HCT116 (cell line): ENCODE measurements at regions not wholly inside any gene's neighbourhood (a gene's known extent, or its start where the extent isn't known, plus 50 kb on each side); places are given as distances from the start of the nearest gene placed in this dataset.

ENCODE experiments used
- ATAC-seq: fragments of 200-7000 bp; cut with Tn5 transposase; 2 replicates; pipeline ENCODE4 v1.9.1; 2020; ENCODE audit warnings: mild to moderate bottlenecking, moderate library complexity
- BruUV-seq: library from RNA; stranded (reverse); fragments of 400-500 nt; replicated peaks from 2 replicates; lab custom pipeline; 2021; lab: Mats Ljungman, UMichigan
- CTCF ChIA-PET: fragments of 300-600 bp; sonication (Branson Sonifier 250); formaldehyde crosslinking; loops from one replicate; lab custom pipeline; 2021; ENCODE audit warnings: antibody characterized with exemption; lab: Charles Lee
- POLR2A ChIA-PET: fragments of 300-600, 350-600 bp; sonication (Branson Sonifier 250); formaldehyde crosslinking; loops from one replicate; lab custom pipeline; 2021; ENCODE audit warnings: antibody characterized with exemption; lab: Charles Lee
- RAD21 ChIA-PET, 2 experiments: fragments of 300-600 bp; sonication (Branson Sonifier 250); formaldehyde crosslinking; loops; one replicate each; lab custom pipeline; 2023; ENCODE audit warnings: low total read pairs in 2 of 2; ENCODE audit not compliant: uncharacterized antibody in 2 of 2, unreplicated experiment in 2 of 2, low non-redundant PET in 1 of 2; lab: Charles Lee
- DNase-seq: peaks from one replicate; pipeline ENCODE4 v3.0.0-alpha.2; 2010; ENCODE audit warnings: low read depth, low spot score
- H2AFZ ChIP-seq: fragments of 200-600 bp; shearing (Covaris generic), sonication (generic); 2 replicates; pipeline ENCODE4 v1.6.1; 2017; ENCODE audit warnings: low read depth, mixed run types, mixed read lengths, antibody characterized with exemption, low read length; ENCODE audit not compliant: poor library complexity, severe bottlenecking
- H3K27ac ChIP-seq: 2 replicates; pipeline ENCODE4 v1.5.1; 2012; ENCODE audit warnings: low read depth, low read length
- H3K27me3 ChIP-seq: fragments of 200-600 bp; sonication (generic); 2 replicates; pipeline ENCODE4 v1.6.1; 2016; ENCODE audit warnings: mixed run types, low read length, mixed read lengths; ENCODE audit not compliant: insufficient read depth
- H3K36me3 ChIP-seq, 2 experiments: fragments of 200-500 bp in 1 of 2; fragments of 200-600 bp in 1 of 2; sonication (Bioruptor generic) in 1 of 2; sonication (generic) in 1 of 2; 2 replicates each; pipeline versions ENCODE4 v1.5.1 to v1.6.1; 2014 to 2016; ENCODE audit warnings: low read length in 2 of 2, inconsistent platforms in 1 of 2, mixed read lengths in 1 of 2, mixed run types in 1 of 2; ENCODE audit not compliant: insufficient read depth in 2 of 2, control insufficient read depth in 1 of 2
- H3K4me1 ChIP-seq, 2 experiments: fragments of 200-600 bp in 1 of 2; sonication (generic) in 1 of 2; 2 replicates each; pipeline versions ENCODE4 v1.5.1 to v1.6.1; 2012 to 2017; ENCODE audit warnings: low read length in 2 of 2, inconsistent platforms in 1 of 2, mild to moderate bottlenecking in 1 of 2, mixed read lengths in 1 of 2, mixed run types in 1 of 2, moderate library complexity in 1 of 2; ENCODE audit not compliant: insufficient read depth in 2 of 2, control insufficient read depth in 1 of 2
- H3K4me2 ChIP-seq: fragments of 200-600 bp; sonication (generic); 2 replicates; pipeline ENCODE4 v1.6.1; 2017; ENCODE audit warnings: mixed run types, low read length, mixed read lengths
- H3K4me3 ChIP-seq, 2 experiments: fragments of 200-600 bp in 1 of 2; sonication (generic) in 1 of 2; replicated peaks in 1 of 2; 2 replicates each; pipeline ENCODE4 v1.5.1; 2011 to 2016; ENCODE audit warnings: low read length in 2 of 2, control low read depth in 1 of 2, low read depth in 1 of 2, mild to moderate bottlenecking in 1 of 2, mixed read lengths in 1 of 2, mixed run types in 1 of 2
- H3K79me2 ChIP-seq: fragments of 200-600 bp; sonication (generic); 2 replicates; pipeline ENCODE4 v1.6.1; 2017; ENCODE audit warnings: mild to moderate bottlenecking, mixed run types, low read length, moderate library complexity, mixed read lengths; ENCODE audit not compliant: insufficient read depth
- H3K9ac ChIP-seq: fragments of 200-600 bp; sonication (generic); 2 replicates; pipeline ENCODE4 v1.6.1; 2016; ENCODE audit warnings: low read length, mixed read lengths
- H3K9me2 ChIP-seq: fragments of 200-600 bp; sonication (generic), shearing (Covaris generic); 2 replicates; pipeline ENCODE4 v1.6.1; 2017; ENCODE audit warnings: mixed run types, mild to moderate bottlenecking, moderate library complexity; ENCODE audit not compliant: insufficient read depth
- H3K9me3 ChIP-seq, 2 experiments: fragments of 200-500 bp in 1 of 2; fragments of 200-600 bp in 1 of 2; sonication (Bioruptor generic) in 1 of 2; sonication (generic) in 1 of 2; 2 replicates each; pipeline ENCODE4 v1.6.1; 2014 to 2017; ENCODE audit warnings: low read length in 2 of 2, mixed read lengths in 2 of 2, inconsistent platforms in 1 of 2, low read depth in 1 of 2, mild to moderate bottlenecking in 1 of 2, mixed run types in 1 of 2, moderate library complexity in 1 of 2; ENCODE audit not compliant: control insufficient read depth in 1 of 2, insufficient read depth in 1 of 2
- H4K20me1 ChIP-seq: fragments of 200-600 bp; sonication (generic), shearing (Covaris generic); 2 replicates; pipeline ENCODE4 v1.6.1; 2017; ENCODE audit warnings: mixed run types, mild to moderate bottlenecking, moderate library complexity; ENCODE audit not compliant: insufficient read depth
- CBX3 ChIP-seq: IDR thresholded peaks from 2 replicates; pipeline ENCODE4 v1.6.1; 2012; ENCODE audit warnings: low read depth
- CEBPB ChIP-seq: IDR thresholded peaks from 2 replicates; pipeline ENCODE4 v1.6.1; 2012; ENCODE audit warnings: low read depth
- EGR1 ChIP-seq: IDR thresholded peaks from 2 replicates; pipeline ENCODE4 v1.6.1; 2012; ENCODE audit warnings: low read depth
- ELF1 ChIP-seq: IDR thresholded peaks from 2 replicates; pipeline ENCODE4 v1.6.1; 2012; ENCODE audit warnings: low read depth, borderline replicate concordance
- FOSL1 ChIP-seq: IDR thresholded peaks from 2 replicates; pipeline ENCODE4 v1.6.1; 2012; ENCODE audit warnings: low read depth
- JUND ChIP-seq: IDR thresholded peaks from 2 replicates; pipeline ENCODE4 v1.6.1; 2012
- POLR2AphosphoS5 ChIP-seq: IDR thresholded peaks from 2 replicates; pipeline ENCODE4 v1.6.1; 2011; ENCODE audit warnings: mild to moderate bottlenecking, low read depth, low read length, moderate library complexity
- SP1 ChIP-seq: IDR thresholded peaks from 2 replicates; pipeline ENCODE4 v1.6.1; 2012; ENCODE audit warnings: low read depth
- TCF7L2 ChIP-seq: IDR thresholded peaks from 2 replicates; pipeline ENCODE4 v1.7.0; 2011; ENCODE audit warnings: borderline replicate concordance, inconsistent platforms; ENCODE audit not compliant: insufficient read depth, insufficient read length; ENCODE audit errors: extremely low read depth
- YY1 ChIP-seq: IDR thresholded peaks from 2 replicates; pipeline ENCODE4 v1.6.1; 2011; ENCODE audit warnings: low read length, low read depth, moderate library complexity, mild to moderate bottlenecking; ENCODE audit not compliant: insufficient replicate concordance; ENCODE audit errors: extremely low read depth
- ZFX ChIP-seq: fragments of 450-650 bp; IDR thresholded peaks from 2 replicates; pipeline ENCODE4 v1.6.1; 2017
- ZNF274 ChIP-seq: fragments of 200-500 bp; sonication (Bioruptor generic); IDR thresholded peaks from 2 replicates; pipeline ENCODE4 v1.6.1; 2014; ENCODE audit warnings: mild to moderate bottlenecking, low read depth, low read length, inconsistent platforms
- intact Hi-C: fragments of 100-400 bp; cut with micrococcal nuclease; formaldehyde crosslinking; loops from 2 replicates; pipeline ENCODE4 v1.10.0; 2022
- TF ChIP-seq, protein P1 (sequence below), 3 experiments: fragments of 200-600 bp in 1 of 3; sonication (generic) in 1 of 3; IDR thresholded peaks in 2 of 3; conservative IDR thresholded peaks in 1 of 3; 2 replicates each; pipeline ENCODE4 v1.5.1; 2012 to 2017; ENCODE audit warnings: low read depth in 2 of 3, low read length in 2 of 3, antibody characterized with exemption in 1 of 3, borderline replicate concordance in 1 of 3, control low read depth in 1 of 3, mild to moderate bottlenecking in 1 of 3, mixed read lengths in 1 of 3, mixed run types in 1 of 3, moderate library complexity in 1 of 3; ENCODE audit not compliant: insufficient read depth in 1 of 3
- TF ChIP-seq, protein P2 (sequence below): IDR thresholded peaks from 2 replicates; pipeline ENCODE4 v1.6.1; 2012; ENCODE audit warnings: low read depth

DNA sequence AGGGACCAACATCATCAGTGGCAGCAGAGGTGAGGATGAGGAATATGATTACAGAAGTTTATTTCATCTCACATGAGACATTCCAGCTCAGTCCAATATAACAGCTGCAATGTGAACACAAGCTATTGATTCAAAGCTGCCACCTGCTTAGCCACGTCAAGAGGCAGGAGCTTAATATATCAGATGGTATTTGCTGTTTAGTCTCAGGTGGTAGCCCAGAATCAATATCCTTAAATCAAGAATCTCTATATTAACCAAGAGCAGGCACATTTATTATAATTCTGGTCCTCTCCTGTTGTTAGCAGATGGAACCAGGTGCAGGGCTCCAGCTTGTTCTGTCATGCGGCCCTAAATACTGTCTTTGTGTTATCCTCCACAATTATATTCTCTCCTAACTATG is 431.6 kb downstream of the ICE1 start:
- no peak for ATAC-seq
- intact Hi-C loops: no loop called here
- no peak overlapping the region for H3K4me3 ChIP-seq
- DNase-seq: no peak
- H4K20me1 ChIP-seq: no peaks in the 10 kb centered on the region
- H3K9ac ChIP-seq: no peak overlapping the region
- no peaks in the 10 kb centered on the region for H3K79me2 ChIP-seq
- H3K9me2 ChIP-seq: no peaks in the 10 kb centered on the region
- no peak overlapping the region for H2AFZ ChIP-seq
- no TSS peak for BruUV-seq
- ChIA-PET RAD21 (no interaction called here), CTCF (no interaction called here), POLR2A (no interaction called here)
- H3K27me3 ChIP-seq: no peaks in the 10 kb centered on the region
- H3K4me2 ChIP-seq: no peak overlapping the region
- H3K9me3 ChIP-seq: peaks cover 0 to 4% of the 10 kb centered on the region in 2 experiments; a peak in 1 of 4 replicates
- TF ChIP-seq FOSL1 (no peak), ELF1 (no peak), ZNF274 (no peak)
- TF ChIP-seq, protein P1, sequence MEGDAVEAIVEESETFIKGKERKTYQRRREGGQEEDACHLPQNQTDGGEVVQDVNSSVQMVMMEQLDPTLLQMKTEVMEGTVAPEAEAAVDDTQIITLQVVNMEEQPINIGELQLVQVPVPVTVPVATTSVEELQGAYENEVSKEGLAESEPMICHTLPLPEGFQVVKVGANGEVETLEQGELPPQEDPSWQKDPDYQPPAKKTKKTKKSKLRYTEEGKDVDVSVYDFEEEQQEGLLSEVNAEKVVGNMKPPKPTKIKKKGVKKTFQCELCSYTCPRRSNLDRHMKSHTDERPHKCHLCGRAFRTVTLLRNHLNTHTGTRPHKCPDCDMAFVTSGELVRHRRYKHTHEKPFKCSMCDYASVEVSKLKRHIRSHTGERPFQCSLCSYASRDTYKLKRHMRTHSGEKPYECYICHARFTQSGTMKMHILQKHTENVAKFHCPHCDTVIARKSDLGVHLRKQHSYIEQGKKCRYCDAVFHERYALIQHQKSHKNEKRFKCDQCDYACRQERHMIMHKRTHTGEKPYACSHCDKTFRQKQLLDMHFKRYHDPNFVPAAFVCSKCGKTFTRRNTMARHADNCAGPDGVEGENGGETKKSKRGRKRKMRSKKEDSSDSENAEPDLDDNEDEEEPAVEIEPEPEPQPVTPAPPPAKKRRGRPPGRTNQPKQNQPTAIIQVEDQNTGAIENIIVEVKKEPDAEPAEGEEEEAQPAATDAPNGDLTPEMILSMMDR (IDR thresholded peaks at IDR 0.05 in 2 of 3, conservative IDR thresholded peaks at IDR 0.05 in 1 of 3; ENCODE audit: borderline replicate concordance in 1 of 3, insufficient read depth in 1 of 3, low read depth in 2 of 3, low read length in 2 of 3): no peak
- no peak overlapping the region for H3K27ac ChIP-seq
- H3K36me3 ChIP-seq: no peaks in the 10 kb centered on the region
- no peaks in the 10 kb centered on the region for H3K4me1 ChIP-seq

DNA sequence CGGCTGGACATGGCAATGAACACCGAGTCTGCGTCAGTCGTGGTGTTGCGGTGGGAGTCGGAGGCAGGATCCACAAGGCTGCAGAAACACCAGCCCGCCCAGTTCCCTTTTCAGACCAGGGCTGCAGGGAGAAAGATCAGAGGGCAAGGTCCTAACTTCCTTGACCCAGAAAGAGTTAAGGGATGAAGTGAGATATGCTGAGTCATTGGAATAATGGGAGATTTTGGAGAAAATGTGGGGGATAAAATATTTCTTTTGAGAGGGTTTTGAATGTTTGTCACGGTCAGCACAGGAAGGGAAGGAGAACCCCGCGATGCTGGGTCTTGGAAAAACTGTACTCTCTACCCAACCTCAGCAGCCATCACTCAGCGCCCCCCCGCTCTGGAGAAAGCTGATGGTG is 416.0 kb downstream of the ICE1 start:
- no peak overlapping the region for H2AFZ ChIP-seq
- H4K20me1 ChIP-seq: no peaks in the 10 kb centered on the region
- no peak for TF ChIP-seq SP1
- no peak for TF ChIP-seq YY1
- no peak for TF ChIP-seq EGR1
- TF ChIP-seq ZFX: no peak
- TF ChIP-seq, protein P2, sequence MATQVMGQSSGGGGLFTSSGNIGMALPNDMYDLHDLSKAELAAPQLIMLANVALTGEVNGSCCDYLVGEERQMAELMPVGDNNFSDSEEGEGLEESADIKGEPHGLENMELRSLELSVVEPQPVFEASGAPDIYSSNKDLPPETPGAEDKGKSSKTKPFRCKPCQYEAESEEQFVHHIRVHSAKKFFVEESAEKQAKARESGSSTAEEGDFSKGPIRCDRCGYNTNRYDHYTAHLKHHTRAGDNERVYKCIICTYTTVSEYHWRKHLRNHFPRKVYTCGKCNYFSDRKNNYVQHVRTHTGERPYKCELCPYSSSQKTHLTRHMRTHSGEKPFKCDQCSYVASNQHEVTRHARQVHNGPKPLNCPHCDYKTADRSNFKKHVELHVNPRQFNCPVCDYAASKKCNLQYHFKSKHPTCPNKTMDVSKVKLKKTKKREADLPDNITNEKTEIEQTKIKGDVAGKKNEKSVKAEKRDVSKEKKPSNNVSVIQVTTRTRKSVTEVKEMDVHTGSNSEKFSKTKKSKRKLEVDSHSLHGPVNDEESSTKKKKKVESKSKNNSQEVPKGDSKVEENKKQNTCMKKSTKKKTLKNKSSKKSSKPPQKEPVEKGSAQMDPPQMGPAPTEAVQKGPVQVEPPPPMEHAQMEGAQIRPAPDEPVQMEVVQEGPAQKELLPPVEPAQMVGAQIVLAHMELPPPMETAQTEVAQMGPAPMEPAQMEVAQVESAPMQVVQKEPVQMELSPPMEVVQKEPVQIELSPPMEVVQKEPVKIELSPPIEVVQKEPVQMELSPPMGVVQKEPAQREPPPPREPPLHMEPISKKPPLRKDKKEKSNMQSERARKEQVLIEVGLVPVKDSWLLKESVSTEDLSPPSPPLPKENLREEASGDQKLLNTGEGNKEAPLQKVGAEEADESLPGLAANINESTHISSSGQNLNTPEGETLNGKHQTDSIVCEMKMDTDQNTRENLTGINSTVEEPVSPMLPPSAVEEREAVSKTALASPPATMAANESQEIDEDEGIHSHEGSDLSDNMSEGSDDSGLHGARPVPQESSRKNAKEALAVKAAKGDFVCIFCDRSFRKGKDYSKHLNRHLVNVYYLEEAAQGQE: no peak
- TF ChIP-seq POLR2AphosphoS5: no peak
- no peak for TF ChIP-seq JUND
- no peak for TF ChIP-seq ZNF274
- TF ChIP-seq CEBPB: no peak
- TF ChIP-seq CBX3: no peak
- no peak for TF ChIP-seq TCF7L2
- RAD21 ChIA-PET: no interaction called here
- no peak overlapping the region for H3K27ac ChIP-seq
- no peaks in the 10 kb centered on the region for H3K36me3 ChIP-seq
- no TSS peak for BruUV-seq
- intact Hi-C loops: no loop called here
- no peaks in the 10 kb centered on the region for H3K9me3 ChIP-seq
- H3K4me3 ChIP-seq: no peak overlapping the region
- no peak for DNase-seq
- CTCF ChIA-PET: no interaction called here
- no peaks in the 10 kb centered on the region for H3K4me1 ChIP-seq
- POLR2A ChIA-PET: no interaction called here
- no peak overlapping the region for H3K4me2 ChIP-seq
- H3K9ac ChIP-seq: no peak overlapping the region
- no peaks in the 10 kb centered on the region for H3K9me2 ChIP-seq
- H3K79me2 ChIP-seq: no peaks in the 10 kb centered on the region
- ATAC-seq: no peak
- no peaks in the 10 kb centered on the region for H3K27me3 ChIP-seq
